GM23338 (cell line): ENCODE measurements at regions not wholly inside any gene's neighbourhood (a gene's known extent, or its start where the extent isn't known, plus 50 kb on each side); places are given as distances from the start of the nearest gene placed in this dataset.

Source experiments
- ATAC-seq: fragments of 200-7000 bp; cut with Tn5 transposase; 3 replicates; pipeline ENCODE4 v1.9.1; 2020
- DNase-seq: peaks from one replicate; pipeline ENCODE4 v3.0.0-alpha.2; 2015; ENCODE audit warnings: low spot score
- H2AFZ ChIP-seq: fragments of 200-600 bp; sonication (generic); 2 replicates; pipeline ENCODE4 v1.8.0; 2016; ENCODE audit warnings: antibody characterized with exemption, mild to moderate bottlenecking, moderate library complexity
- H3F3A ChIP-seq: fragments of 200-600 bp; sonication (generic); replicated peaks from 2 replicates; pipeline ENCODE4 v1.8.0; 2017; ENCODE audit warnings: antibody characterized with exemption, mixed run types, low read depth
- H3K27ac ChIP-seq: fragments of 200-600 bp; sonication (generic); 2 replicates; pipeline ENCODE4 v1.6.1; 2016; ENCODE audit warnings: low read depth
- H3K27me3 ChIP-seq: fragments of 200-600 bp; sonication (generic); 2 replicates; pipeline ENCODE4 v1.8.0; 2016; ENCODE audit warnings: mild to moderate bottlenecking, mixed run types, moderate library complexity; ENCODE audit not compliant: insufficient read depth
- H3K36me3 ChIP-seq: fragments of 200-600 bp; sonication (generic); 2 replicates; pipeline ENCODE4 v1.8.0; 2016; ENCODE audit warnings: mild to moderate bottlenecking; ENCODE audit not compliant: insufficient read depth
- H3K4me1 ChIP-seq: fragments of 200-600 bp; sonication (generic); 2 replicates; pipeline ENCODE4 v1.8.0; 2016; ENCODE audit warnings: mild to moderate bottlenecking, moderate library complexity; ENCODE audit not compliant: insufficient read depth
- H3K4me2 ChIP-seq: fragments of 200-600 bp; sonication (generic); 2 replicates; pipeline ENCODE4 v1.7.1; 2017; ENCODE audit warnings: mixed run types
- H3K4me3 ChIP-seq: fragments of 200-600 bp; sonication (generic); 2 replicates; pipeline ENCODE4 v1.6.1; 2016; ENCODE audit warnings: mixed run types
- H3K79me2 ChIP-seq: fragments of 200-600 bp; sonication (generic); replicated peaks from 2 replicates; pipeline ENCODE4 v1.8.0; 2017; ENCODE audit warnings: mild to moderate bottlenecking; ENCODE audit not compliant: insufficient read depth
- H3K9me2 ChIP-seq: fragments of 200-600 bp; sonication (generic); 2 replicates; pipeline ENCODE4 v1.8.0; 2017; ENCODE audit not compliant: insufficient read depth
- H4K20me1 ChIP-seq: fragments of 200-600 bp; sonication (generic); replicated peaks from 2 replicates; pipeline ENCODE4 v1.8.0; 2017; ENCODE audit warnings: mild to moderate bottlenecking; ENCODE audit not compliant: insufficient read depth
- H3K27ac Mint-ChIP-seq: 2 replicates; pipeline ENCODE4 v1.8.0; 2020; ENCODE audit warnings: inconsistent platforms, mild to moderate bottlenecking, moderate library complexity, mixed read lengths
- H3K27me3 Mint-ChIP-seq: 3 replicates; pipeline ENCODE4 v1.8.0; 2022; ENCODE audit warnings: low read depth, mild to moderate bottlenecking, moderate library complexity, mixed read lengths, inconsistent platforms; ENCODE audit not compliant: insufficient read depth, poor library complexity
- H3K36me3 Mint-ChIP-seq: 3 replicates; pipeline ENCODE4 v1.8.0; 2021; ENCODE audit warnings: low read depth, mild to moderate bottlenecking, inconsistent platforms, moderate library complexity, mixed read lengths
- H3K4me1 Mint-ChIP-seq: 3 replicates; pipeline ENCODE4 v1.8.0; 2020; ENCODE audit warnings: mild to moderate bottlenecking, inconsistent platforms, mixed read lengths
- H3K4me3 Mint-ChIP-seq: 3 replicates; pipeline ENCODE4 v1.8.0; 2021; ENCODE audit warnings: moderate library complexity, mild to moderate bottlenecking, inconsistent platforms, mixed read lengths
- H3K9me3 Mint-ChIP-seq: 3 replicates; pipeline ENCODE4 v1.8.0; 2020; ENCODE audit warnings: moderate library complexity, mild to moderate bottlenecking, inconsistent platforms, mixed read lengths
- CREB1 ChIP-seq: fragments of 250-450 bp; sonication (Bioruptor Pico); IDR thresholded peaks from 2 replicates; pipeline ENCODE4 v1.5.0; 2020; ENCODE audit warnings: low read depth, mild to moderate bottlenecking, moderate library complexity
- EZH2 ChIP-seq: fragments of 200-600 bp; sonication (generic); IDR thresholded peaks from one replicate; pipeline ENCODE4 v1.8.0; 2017; ENCODE audit warnings: antibody characterized with exemption, mild to moderate bottlenecking, low read depth; ENCODE audit not compliant: unreplicated experiment
- EZH2phosphoT487 ChIP-seq: fragments of 200-600 bp; sonication (generic); IDR thresholded peaks from one replicate; pipeline ENCODE4 v1.8.1; 2018; ENCODE audit warnings: antibody characterized with exemption; ENCODE audit not compliant: unreplicated experiment
- JUNB ChIP-seq: IDR thresholded peaks from one replicate; pipeline ENCODE4 v1.6.1; 2016; ENCODE audit warnings: antibody characterized with exemption; ENCODE audit not compliant: unreplicated experiment
- NANOG ChIP-seq: IDR thresholded peaks from 2 replicates; pipeline ENCODE4 v1.6.1; 2016; ENCODE audit warnings: antibody characterized with exemption, borderline replicate concordance
- POLR2AphosphoS5 ChIP-seq: IDR thresholded peaks from 2 replicates; pipeline ENCODE4 v1.6.1; 2016; ENCODE audit warnings: antibody characterized with exemption, low read depth
- REST ChIP-seq: IDR thresholded peaks from one replicate; pipeline ENCODE4 v1.6.1; 2018; ENCODE audit warnings: antibody characterized with exemption; ENCODE audit not compliant: unreplicated experiment
- STAT1 ChIP-seq: IDR thresholded peaks from one replicate; pipeline ENCODE4 v1.6.1; 2016; ENCODE audit warnings: antibody characterized with exemption; ENCODE audit not compliant: unreplicated experiment
- ZNF114 ChIP-seq: fragments of 250-450 bp; sonication (Bioruptor Pico); IDR thresholded peaks from 2 replicates; pipeline ENCODE4 v1.5.0; 2020; ENCODE audit warnings: mild to moderate bottlenecking, moderate library complexity
- ZNF331 ChIP-seq: fragments of 250-450 bp; sonication (Bioruptor Pico); IDR thresholded peaks from 2 replicates; pipeline ENCODE4 v1.5.0; 2020; ENCODE audit warnings: low read depth, mild to moderate bottlenecking, moderate library complexity
- ZNF462 ChIP-seq: fragments of 250-450 bp; sonication (Bioruptor Pico); IDR thresholded peaks from 2 replicates; pipeline ENCODE4 v1.5.0; 2020; ENCODE audit warnings: mild to moderate bottlenecking, moderate library complexity
- TF ChIP-seq, protein P1 (sequence below): IDR thresholded peaks from 2 replicates; pipeline ENCODE4 v1.6.1; 2016; ENCODE audit warnings: antibody characterized with exemption
- TF ChIP-seq, protein P2 (sequence below), 2 experiments: fragments of 200-600 bp in 1 of 2; sonication (generic) in 1 of 2; conservative IDR thresholded peaks; 2 replicates each; pipeline versions ENCODE4 v1.5.1 to v1.6.1; 2016 to 2017; ENCODE audit warnings: antibody characterized with exemption in 2 of 2, low read depth in 2 of 2, mild to moderate bottlenecking in 2 of 2, moderate library complexity in 1 of 2

- Mint-ChIP-seq H3K9me3 (peaks cover 10% of the 10 kb centered on the region), H3K27ac (no peak overlapping the region), H3K4me1 (peaks cover 7% of the 10 kb centered on the region), H3K4me3 (no peak overlapping the region), H3K27me3 (peaks cover 28% of the 10 kb centered on the region), H3K36me3 (peaks cover 6% of the 10 kb centered on the region; the same call in 1 of the 3 replicates)
- Histone ChIP-seq H2AFZ (no peak overlapping the region), H3K4me2 (no peak overlapping the region), H3K4me1 (no peaks in the 10 kb centered on the region), H3K9me2 (0 out of 2 replicates have a peak, but pooled peaks cover 13% of the 10 kb centered on the region), H3K27ac (no peak overlapping the region), H3K4me3 (no peak overlapping the region), H3K79me2 (no peaks in the 10 kb centered on the region), H4K20me1 (no peaks in the 10 kb centered on the region), H3K36me3 (no peaks in the 10 kb centered on the region), H3K27me3 (peaks cover 41% of the 10 kb centered on the region), H3F3A (no peaks in the 10 kb centered on the region)
- ATAC-seq (no peak), DNase-seq (no peak)
- TF ChIP-seq, protein P1, sequence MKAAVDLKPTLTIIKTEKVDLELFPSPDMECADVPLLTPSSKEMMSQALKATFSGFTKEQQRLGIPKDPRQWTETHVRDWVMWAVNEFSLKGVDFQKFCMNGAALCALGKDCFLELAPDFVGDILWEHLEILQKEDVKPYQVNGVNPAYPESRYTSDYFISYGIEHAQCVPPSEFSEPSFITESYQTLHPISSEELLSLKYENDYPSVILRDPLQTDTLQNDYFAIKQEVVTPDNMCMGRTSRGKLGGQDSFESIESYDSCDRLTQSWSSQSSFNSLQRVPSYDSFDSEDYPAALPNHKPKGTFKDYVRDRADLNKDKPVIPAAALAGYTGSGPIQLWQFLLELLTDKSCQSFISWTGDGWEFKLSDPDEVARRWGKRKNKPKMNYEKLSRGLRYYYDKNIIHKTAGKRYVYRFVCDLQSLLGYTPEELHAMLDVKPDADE, result no peak
- TF ChIP-seq CREB1 (CRISPR knock-in tag), result no peak
- TF ChIP-seq ZNF331 (CRISPR knock-in tag), result no peak
- TF ChIP-seq ZNF462 (CRISPR knock-in tag), result no peak
- TF ChIP-seq EZH2phosphoT487, result no peak
- no peak for TF ChIP-seq REST
- TF ChIP-seq NANOG, result no peak
- TF ChIP-seq JUNB, result no peak
- TF ChIP-seq POLR2AphosphoS5, result no peak
- TF ChIP-seq EZH2, result no peak
- TF ChIP-seq, protein P2, sequence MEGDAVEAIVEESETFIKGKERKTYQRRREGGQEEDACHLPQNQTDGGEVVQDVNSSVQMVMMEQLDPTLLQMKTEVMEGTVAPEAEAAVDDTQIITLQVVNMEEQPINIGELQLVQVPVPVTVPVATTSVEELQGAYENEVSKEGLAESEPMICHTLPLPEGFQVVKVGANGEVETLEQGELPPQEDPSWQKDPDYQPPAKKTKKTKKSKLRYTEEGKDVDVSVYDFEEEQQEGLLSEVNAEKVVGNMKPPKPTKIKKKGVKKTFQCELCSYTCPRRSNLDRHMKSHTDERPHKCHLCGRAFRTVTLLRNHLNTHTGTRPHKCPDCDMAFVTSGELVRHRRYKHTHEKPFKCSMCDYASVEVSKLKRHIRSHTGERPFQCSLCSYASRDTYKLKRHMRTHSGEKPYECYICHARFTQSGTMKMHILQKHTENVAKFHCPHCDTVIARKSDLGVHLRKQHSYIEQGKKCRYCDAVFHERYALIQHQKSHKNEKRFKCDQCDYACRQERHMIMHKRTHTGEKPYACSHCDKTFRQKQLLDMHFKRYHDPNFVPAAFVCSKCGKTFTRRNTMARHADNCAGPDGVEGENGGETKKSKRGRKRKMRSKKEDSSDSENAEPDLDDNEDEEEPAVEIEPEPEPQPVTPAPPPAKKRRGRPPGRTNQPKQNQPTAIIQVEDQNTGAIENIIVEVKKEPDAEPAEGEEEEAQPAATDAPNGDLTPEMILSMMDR (conservative IDR thresholded peaks at IDR 0.05; ENCODE audit: low read depth in 2 of 2), result no peak
- TF ChIP-seq STAT1, result no peak
- TF ChIP-seq ZNF114 (CRISPR knock-in tag), result no peak
These were observed 349.1 kb upstream of the PODXL start for GRCh38 chr7:131905471-131905973.
